OCI-M1 (cell line): ENCODE measurements at regions not wholly inside any gene's neighbourhood (a gene's known extent, or its start where the extent isn't known, plus 50 kb on each side); places are given as distances from the start of the nearest gene placed in this dataset.

Experiments used
- DNase-seq: peaks from one replicate; lab custom pipeline; 2025; lab: John Stamatoyannopoulos, UW

GRCh38 chr18:10057894-10058791 is 144.3 kb downstream of the VAPA start:
- peak; percentile 53 for DNase-seq

GRCh38 chr18:10059610-10060468 is 146.0 kb downstream of the VAPA start:
- DNase-seq = no peak

- DNase-seq = no peak
Observed at GRCh38 chr18:10060469-10060782, 146.6 kb downstream of the VAPA start.

- no peak for DNase-seq
Observed at GRCh38 chr18:10060841-10061240, 147.0 kb downstream of the VAPA start.

- no peak for DNase-seq
Observed at GRCh38 chr18:10061566-10062140, 147.8 kb downstream of the VAPA start.

GRCh38 chr18:10062302-10063300 is 148.8 kb downstream of the VAPA start:
- no peak for DNase-seq

- DNase-seq = no peak
Observed at GRCh38 chr18:10063489-10063888, 149.7 kb downstream of the VAPA start.

- DNase-seq = no peak
Observed at GRCh38 chr18:10064267-10064666, 150.5 kb downstream of the VAPA start.

GRCh38 chr18:10065296-10065695 is 151.5 kb downstream of the VAPA start:
- DNase-seq = no peak

GRCh38 chr18:10067670-10068659 is 154.1 kb downstream of the VAPA start:
- no peak for DNase-seq

- DNase-seq = no peak
Observed at GRCh38 chr18:10068766-10069567, 155.2 kb downstream of the VAPA start.

GRCh38 chr18:10070561-10071000 is 156.8 kb downstream of the VAPA start:
- DNase-seq = no peak

- peak; percentile 21 for DNase-seq
Observed at GRCh38 chr18:10072671-10073175, 158.9 kb downstream of the VAPA start.

- DNase-seq = no peak
Observed at GRCh38 chr18:10074110-10074509, 160.3 kb downstream of the VAPA start.

- DNase-seq = no peak
Observed at GRCh38 chr18:10074728-10075127, 160.9 kb downstream of the VAPA start.

- no peak for DNase-seq
Observed at GRCh38 chr18:10076502-10077030, 162.8 kb downstream of the VAPA start.

- DNase-seq = no peak
Observed at GRCh38 chr18:10077986-10078385, 164.2 kb downstream of the VAPA start.

GRCh38 chr18:10080372-10080771 is 166.6 kb downstream of the VAPA start:
- DNase-seq = no peak

- peak; percentile 83 for DNase-seq
Observed at GRCh38 chr18:10081492-10081891, 167.7 kb downstream of the VAPA start.
